ENCODE measurements at regions not wholly inside any gene's neighbourhood (a gene's known extent, or its start where the extent isn't known, plus 50 kb on each side); places are given as distances from the start of the nearest gene placed in this dataset.
"Not testable (repeated sequence)": the region's sequence is repeated elsewhere in the genome, so short reads cannot be mapped to it uniquely, and the experiment has no call there.

- DNase-seq: no peak
These were observed 273.1 kb upstream of the ARSJ start for GRCh38 chr4:114252499-114252898.

DNA sequence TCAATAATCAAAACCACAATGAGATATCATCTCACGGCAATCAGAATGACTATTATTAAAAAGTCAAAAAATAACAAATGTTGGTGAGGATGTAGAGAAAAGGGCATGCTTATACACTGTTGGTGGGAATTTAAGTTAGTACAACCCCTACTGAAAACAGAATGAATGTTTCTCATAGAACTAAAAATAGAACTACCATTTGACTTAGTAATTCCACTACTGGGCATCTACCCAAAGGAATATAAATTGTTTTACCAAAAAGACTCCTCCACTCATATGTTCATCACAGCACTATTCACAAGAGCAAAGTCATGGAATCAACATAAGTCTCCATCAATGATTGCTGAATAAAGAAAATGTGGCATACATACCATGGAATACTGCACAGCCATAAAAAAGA is 278.1 kb upstream of the ARSJ start:
- no peak for DNase-seq

GRCh38 chr4:114262421-114262820 is 283.0 kb upstream of the ARSJ start:
- not testable (repeated sequence) for DNase-seq

- no peak for DNase-seq
These were observed 283.8 kb upstream of the ARSJ start for GRCh38 chr4:114263233-114263632.

GRCh38 chr4:114264452-114264851 is 285.0 kb upstream of the ARSJ start:
- no peak for DNase-seq

DNA sequence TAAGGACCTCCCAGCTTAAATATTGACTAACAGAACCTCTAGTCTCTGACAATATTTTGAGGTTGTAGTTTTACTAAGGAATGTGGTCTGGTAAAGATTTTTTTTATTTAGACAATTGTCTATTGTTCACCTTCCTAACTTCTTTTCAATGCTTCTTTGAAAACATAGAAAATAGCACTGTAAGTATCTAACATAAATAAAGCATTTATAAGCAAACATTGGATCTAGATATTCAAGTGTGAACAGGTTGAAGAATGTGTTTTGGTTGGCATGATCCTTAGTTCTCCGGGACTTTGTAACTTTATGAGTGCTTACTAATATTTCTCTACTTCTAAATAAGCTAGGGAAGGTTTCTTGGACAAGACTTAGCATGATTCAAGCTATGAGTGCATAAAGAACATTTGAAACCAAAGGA is 285.4 kb upstream of the ARSJ start:
- no peak for DNase-seq

DNA sequence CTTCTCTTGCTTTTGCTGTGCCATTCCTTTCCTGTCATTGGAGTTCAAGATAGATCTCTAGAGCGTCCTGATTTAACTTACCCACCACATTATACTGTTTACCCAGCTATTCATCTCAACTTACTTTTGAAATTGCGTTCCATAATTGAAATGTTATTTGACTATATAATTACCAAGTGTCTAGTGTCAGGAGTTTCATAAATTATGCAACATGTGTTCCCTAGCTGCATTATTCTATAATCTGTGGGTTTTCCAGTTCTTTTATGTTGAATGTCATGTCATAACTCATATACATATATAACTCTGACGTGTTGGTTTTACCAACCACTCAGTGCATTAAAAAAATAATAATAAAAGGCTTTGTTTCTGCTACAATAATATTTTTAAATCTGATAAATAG is 285.9 kb upstream of the ARSJ start:
- no peak for DNase-seq

GRCh38 chr4:114267976-114268375 is 288.5 kb upstream of the ARSJ start:
- DNase-seq: no peak

DNA sequence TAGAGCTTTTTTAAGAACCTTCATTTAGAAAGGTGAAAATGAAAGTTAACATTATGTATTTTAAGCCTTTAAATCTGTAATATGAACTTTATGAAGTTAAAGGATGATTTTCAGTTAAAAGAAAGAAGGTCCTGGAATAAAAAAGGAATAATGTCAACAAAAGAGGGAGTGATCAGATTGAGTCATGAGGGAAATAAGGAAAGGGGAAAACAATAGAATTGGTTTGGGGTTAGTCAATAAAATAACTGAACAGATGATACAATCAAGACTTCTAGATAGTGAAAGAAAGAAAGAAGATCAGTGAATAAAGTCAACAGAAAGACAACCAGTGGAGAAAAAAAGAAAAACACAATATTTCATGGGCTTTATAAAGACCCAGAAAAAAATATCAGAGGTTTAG is 291.6 kb upstream of the ARSJ start:
- DNase-seq: no peak

DNA sequence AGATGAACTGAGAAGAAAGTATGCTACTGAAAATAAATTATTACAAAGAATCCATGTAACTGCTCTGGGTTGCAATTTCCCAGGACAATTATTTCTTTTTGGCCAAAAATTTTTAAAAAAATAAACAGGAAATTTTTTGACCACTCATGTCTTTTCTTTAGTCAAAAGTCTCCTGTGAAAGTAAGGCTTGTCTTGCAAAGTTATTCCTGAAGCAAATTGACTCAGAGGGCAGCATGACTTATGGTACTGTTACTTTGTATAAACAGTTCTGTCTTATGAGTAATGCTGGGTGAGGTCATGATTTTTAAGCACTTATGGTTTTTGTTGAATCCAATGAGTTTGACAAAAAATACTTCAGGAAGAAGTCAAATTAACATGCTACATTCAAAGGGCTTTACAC is 292.8 kb upstream of the ARSJ start:
- DNase-seq: peak; percentile 8 to 54 (median 46)

GRCh38 chr4:114273238-114273637 is 293.8 kb upstream of the ARSJ start:
- peak in 1 of 3 donors; percentile 6 for DNase-seq

DNA sequence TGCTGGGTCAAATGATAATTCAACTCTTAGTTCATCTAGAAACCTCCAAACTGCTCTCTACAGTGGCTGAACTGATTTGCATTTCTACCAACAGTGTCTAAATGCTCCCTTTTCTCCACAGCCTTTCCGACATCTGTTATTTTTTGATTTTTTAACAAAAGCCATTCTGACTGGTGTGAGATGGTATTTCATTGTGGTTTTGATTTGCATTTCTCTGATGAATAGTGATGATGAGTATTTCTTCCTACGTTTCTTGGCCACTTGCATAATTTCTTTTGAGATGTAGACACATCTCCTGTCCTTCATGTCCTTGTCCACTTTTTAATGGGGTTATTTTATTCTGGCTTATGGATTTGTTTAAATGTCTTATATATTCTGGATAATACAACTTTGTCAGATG is 298.2 kb upstream of the ARSJ start:
- DNase-seq: no peak

DNA sequence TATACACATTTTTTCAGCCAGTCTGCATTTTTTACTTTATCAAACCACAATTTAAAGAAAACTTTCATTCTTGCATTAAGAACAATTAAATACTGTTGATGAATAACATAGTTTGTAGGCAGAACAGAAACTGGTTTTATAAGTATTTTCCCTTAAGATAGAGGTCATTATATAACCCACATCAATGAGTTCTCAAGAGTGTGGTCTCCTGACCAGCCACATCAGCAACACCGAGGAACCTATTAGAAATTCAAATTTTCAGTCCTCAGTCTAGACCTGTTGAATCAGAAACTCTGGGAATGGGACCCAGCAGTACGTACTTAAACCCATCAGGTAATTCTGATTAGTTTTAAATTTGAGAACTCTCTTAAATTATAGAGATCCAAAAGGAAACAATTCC is 299.6 kb upstream of the ARSJ start:
- no peak for DNase-seq

- no peak for DNase-seq
These were observed 300.3 kb upstream of the ARSJ start for GRCh38 chr4:114279711-114280110.

- DNase-seq: no peak
These were observed 301.2 kb upstream of the ARSJ start for GRCh38 chr4:114280645-114281044.

DNA sequence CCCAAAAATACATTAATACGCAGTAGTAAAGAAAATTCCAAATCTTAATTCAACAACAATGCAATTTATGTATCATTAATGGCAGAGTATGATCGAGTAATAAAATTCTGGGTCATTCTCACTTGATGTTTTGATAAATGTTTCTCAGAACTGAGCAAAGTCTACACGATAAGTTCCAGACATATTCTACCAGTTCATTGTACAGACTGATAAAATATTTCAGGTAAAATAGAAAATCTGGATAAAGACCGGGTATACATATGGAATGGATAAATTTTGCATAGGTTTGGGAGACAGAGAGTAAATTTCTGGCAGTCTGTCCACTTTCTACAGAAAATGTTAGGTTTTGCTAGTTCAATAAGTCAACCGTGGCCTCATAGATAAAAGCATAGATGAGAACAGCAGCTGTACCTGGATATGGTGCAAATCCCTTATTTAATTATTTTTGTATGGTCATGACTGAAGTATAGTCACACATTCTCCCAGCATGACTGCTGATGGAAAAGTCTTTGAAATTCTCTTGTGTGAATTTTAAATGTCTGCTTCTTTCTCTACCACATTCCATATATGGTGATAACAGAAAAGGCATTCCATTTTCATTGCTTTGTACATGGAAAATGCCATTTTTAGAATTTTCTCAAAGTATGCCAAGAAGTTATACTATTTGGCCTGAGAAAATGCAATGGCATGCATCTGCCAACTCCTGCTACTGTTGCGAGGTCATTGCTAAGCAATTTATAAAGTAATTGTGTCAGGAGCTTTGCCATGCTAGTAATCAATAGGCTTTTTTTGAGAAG is 301.9 kb upstream of the ARSJ start:
- no peak for DNase-seq

DNA sequence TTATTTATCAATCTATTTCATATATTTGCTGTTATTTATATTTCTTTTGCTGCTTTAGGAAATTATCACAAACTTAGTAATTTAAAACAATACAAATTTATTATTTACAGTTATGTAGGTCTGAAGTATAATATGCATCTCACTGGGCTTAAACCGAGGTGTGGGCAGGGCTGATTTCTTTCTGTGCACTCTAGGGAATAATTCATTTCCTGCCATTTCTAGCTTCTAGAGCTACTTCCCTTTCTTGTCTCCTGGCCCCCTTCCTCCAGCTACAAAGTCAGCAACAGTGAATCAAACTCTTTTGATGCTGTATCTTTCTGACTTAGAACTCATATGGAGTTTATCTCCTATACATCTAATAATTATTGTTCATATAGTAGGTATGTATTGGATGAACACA is 303.5 kb upstream of the ARSJ start:
- DNase-seq: no peak

GRCh38 chr4:114284629-114285028 is 305.2 kb upstream of the ARSJ start:
- no peak for DNase-seq

DNA sequence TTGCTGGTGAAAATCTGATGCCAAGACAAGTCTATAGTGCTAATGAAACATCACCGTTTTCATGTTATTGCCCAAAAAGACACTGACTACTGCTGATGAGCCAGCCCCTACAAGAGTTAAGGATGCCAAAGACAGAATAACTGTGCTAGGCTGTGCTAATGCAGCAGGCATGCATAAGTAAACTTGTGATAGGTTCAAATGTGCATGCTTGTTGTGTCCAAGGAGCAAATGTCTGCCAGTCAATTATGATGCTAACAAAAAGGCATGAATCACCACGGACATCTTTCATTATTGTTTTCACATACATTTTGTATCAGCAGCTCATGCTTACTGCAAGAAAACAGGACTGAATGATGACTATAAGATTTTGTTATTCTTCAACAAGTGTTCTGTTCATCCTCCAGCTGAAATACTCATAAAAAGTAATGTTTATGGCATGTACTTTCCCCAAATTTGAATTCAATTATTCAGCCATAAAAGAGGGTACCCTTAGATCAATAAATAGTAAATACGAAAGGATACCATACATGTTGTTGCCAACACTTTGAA is 306.9 kb upstream of the ARSJ start:
- no peak for DNase-seq

DNA sequence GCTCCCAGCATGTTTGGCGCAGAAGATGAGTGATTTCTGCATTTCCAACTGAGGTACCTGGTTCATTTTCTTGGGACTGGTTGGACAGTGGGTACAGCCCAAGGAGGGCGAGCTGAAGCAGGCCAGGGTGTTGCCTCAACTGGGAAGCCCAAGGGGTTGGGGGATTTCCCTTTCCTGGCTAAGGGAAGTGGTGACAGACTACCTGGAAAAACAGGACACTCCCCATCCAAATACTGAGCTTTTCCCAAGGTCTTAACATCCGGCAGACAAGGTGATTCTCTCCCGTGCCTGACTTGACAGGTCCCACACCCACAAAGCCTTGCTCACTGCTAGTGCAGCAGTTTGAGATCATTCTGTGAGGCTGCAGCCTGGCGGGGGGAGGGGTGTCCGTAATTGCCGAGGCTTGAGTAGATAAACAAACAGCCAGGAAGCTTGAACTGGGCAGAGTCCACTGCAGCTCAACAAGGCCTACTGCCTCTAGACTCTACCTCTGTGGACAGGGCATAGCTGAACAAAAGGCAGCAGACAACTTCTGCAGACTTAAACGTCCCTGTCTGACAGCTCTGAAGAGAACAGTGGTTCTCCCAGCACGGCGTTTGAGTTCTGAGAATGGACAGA is 307.7 kb upstream of the ARSJ start:
- no peak for DNase-seq

GRCh38 chr4:114296126-114296525 is 302.5 kb upstream of the UGT8 start:
- DNase-seq: no peak

DNA sequence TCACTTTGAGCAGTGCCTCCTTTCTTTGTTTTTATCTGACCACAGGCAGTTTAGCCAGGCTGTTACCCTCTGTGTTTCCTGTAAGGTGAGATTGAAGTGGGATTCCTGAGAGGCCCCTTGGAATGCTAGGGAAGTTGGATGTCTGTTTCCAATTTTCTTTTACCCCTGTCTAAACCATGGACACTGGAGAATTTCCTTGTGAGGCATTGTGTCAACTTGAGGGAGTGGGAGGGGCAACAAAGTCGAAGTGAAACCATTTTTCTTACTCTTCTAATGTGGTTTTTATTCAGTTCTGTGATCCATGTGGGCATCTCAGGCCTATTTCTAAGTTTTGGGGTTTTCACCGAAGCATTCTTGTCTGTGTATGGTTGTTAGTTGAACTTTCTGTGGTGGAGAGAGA is 296.1 kb upstream of the UGT8 start:
- no peak for DNase-seq

GRCh38 chr4:114304046-114304445 is 294.6 kb upstream of the UGT8 start:
- DNase-seq: no peak

GRCh38 chr4:114304567-114304966 is 294.0 kb upstream of the UGT8 start:
- DNase-seq: no peak

- DNase-seq: no peak
These were observed 291.7 kb upstream of the UGT8 start for GRCh38 chr4:114306946-114307345.

Measured in suppressor macrophage treated with lipopolysaccharide for 1 hour (primary cell).